A673 (cell line): ENCODE measurements at regions not wholly inside any gene's neighbourhood (a gene's known extent, or its start where the extent isn't known, plus 50 kb on each side); places are given as distances from the start of the nearest gene placed in this dataset.

Source experiments
- BruUV-seq: library from RNA; stranded (reverse); fragments of 400-500 nt; replicated peaks from 2 replicates; lab custom pipeline; 2021; lab: Mats Ljungman, UMichigan
- CTCF ChIA-PET: fragments of 300-600 bp; sonication (Branson Sonifier 250); formaldehyde crosslinking; loops from one replicate; lab custom pipeline; 2022; ENCODE audit warnings: antibody characterized with exemption; lab: Charles Lee
- POLR2A ChIA-PET: fragments of 300-600 bp; sonication (Branson Sonifier 250); formaldehyde crosslinking; loops from one replicate; lab custom pipeline; 2022; ENCODE audit warnings: antibody characterized with exemption; ENCODE audit not compliant: low non-redundant PET; lab: Charles Lee
- DNase-seq: peaks from one replicate; pipeline ENCODE4 v3.0.0-alpha.2; 2015; ENCODE audit warnings: low spot score
- H3K27ac ChIP-seq: fragments of 200-600 bp; sonication (generic); 2 replicates; pipeline ENCODE4 v1.5.1; 2016; ENCODE audit warnings: mixed run types, low read depth, mild to moderate bottlenecking, mixed read lengths, antibody characterized with exemption, low read length; ENCODE audit not compliant: poor library complexity, severe bottlenecking
- H3K27me3 ChIP-seq: fragments of 200-600 bp; sonication (generic); replicated peaks from 2 replicates; pipeline ENCODE4 v1.6.1; 2017; ENCODE audit warnings: mixed run types, low read depth, mild to moderate bottlenecking, mixed read lengths, antibody characterized with exemption, low read length; ENCODE audit not compliant: insufficient read depth, poor library complexity
- H3K36me3 ChIP-seq: fragments of 200-600 bp; sonication (generic); 2 replicates; pipeline ENCODE4 v1.6.1; 2016; ENCODE audit warnings: mixed run types, mild to moderate bottlenecking, mixed read lengths, antibody characterized with exemption, low read length; ENCODE audit not compliant: insufficient read depth, poor library complexity, severe bottlenecking
- H3K4me1 ChIP-seq: fragments of 200-600 bp; sonication (generic); 2 replicates; pipeline ENCODE4 v1.6.1; 2017; ENCODE audit warnings: mixed run types, mild to moderate bottlenecking, mixed read lengths, antibody characterized with exemption, low read length; ENCODE audit not compliant: insufficient read depth, poor library complexity, severe bottlenecking
- H3K4me3 ChIP-seq: fragments of 200-600 bp; sonication (generic); 2 replicates; pipeline ENCODE4 v1.5.1; 2016; ENCODE audit warnings: low read depth, mixed run types, mild to moderate bottlenecking, mixed read lengths, low read length; ENCODE audit not compliant: poor library complexity, severe bottlenecking
- H3K9me3 ChIP-seq: fragments of 200-600 bp; sonication (generic); 2 replicates; pipeline ENCODE4 v1.6.1; 2016; ENCODE audit warnings: mixed run types, low read depth, mild to moderate bottlenecking, mixed read lengths, antibody characterized with exemption, low read length; ENCODE audit not compliant: poor library complexity, severe bottlenecking
- CTCF ChIP-seq: fragments of 300-800, 200-600 bp; sonication (generic); conservative IDR thresholded peaks from 2 replicates; pipeline ENCODE4 v1.5.1; 2017; ENCODE audit warnings: low read depth, mild to moderate bottlenecking, antibody characterized with exemption, low read length, moderate library complexity, mixed read lengths
- EZH2 ChIP-seq: fragments of 200-600 bp; sonication (generic); IDR thresholded peaks from 2 replicates; pipeline ENCODE4 v1.6.1; 2017; ENCODE audit warnings: borderline replicate concordance, low read depth, mild to moderate bottlenecking, mixed read lengths, antibody characterized with exemption, low read length; ENCODE audit not compliant: poor library complexity, severe bottlenecking
- intact Hi-C: fragments of 100-400 bp; cut with micrococcal nuclease; formaldehyde crosslinking; loops from one replicate; pipeline ENCODE4 v1.10.0; 2022; ENCODE audit not compliant: unreplicated experiment

DNA sequence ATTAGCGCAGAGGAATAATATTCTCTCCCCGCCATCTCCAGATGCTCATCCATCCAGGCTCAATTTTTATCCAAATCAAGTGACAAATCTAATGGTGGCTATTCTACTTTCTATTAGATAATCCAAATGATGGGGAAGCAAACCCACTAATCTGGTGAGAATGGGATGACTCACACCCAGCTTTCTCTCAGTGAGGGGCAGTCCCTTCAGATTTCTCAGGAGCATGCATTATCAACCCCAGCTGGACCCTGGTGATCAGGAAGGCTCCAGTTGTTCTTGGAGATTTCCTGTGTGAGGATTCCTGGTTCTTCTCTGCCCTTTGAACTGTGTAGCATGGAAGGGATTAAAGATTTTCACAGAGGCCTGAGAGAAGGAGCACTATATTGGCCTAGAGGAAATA is 358.0 kb downstream of the WDR72 start:
- TF ChIP-seq EZH2, result no peak
- no peak for TF ChIP-seq CTCF
- Histone ChIP-seq H3K9me3 (no peaks in the 10 kb centered on the region), H3K4me1 (no peaks in the 10 kb centered on the region), H3K36me3 (no peaks in the 10 kb centered on the region), H3K27me3 (no peaks in the 10 kb centered on the region), H3K4me3 (no peak overlapping the region), H3K27ac (no peak overlapping the region)
- CTCF ChIA-PET, result no interaction called here
- intact Hi-C loops, result no loop called here
- POLR2A ChIA-PET, result no interaction called here
- BruUV-seq, result no TSS peak
- no peak for DNase-seq

DNA sequence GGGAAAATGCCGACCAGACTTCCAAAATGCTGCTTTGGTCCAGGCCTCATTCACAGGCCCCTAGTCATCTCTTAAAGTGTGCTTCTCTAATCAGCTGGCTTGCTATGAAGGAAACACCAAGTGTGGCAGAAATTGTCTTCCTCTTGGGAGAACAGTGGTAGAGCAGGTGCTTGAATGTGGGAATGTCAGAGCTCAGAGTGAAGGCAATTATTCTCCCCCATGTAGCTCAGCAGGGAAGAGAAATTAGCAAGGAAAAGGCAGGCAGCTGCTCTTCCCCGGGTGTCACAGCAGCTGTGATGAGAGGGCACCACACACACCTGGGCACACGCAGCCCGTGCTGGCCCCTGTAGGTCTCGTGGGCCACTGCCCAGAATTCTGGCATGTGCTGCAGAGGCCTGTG is 358.5 kb downstream of the WDR72 start:
- DNase-seq, result no peak
- Histone ChIP-seq H3K27ac (no peak overlapping the region), H3K4me1 (no peaks in the 10 kb centered on the region), H3K4me3 (no peak overlapping the region), H3K27me3 (no peaks in the 10 kb centered on the region), H3K9me3 (no peaks in the 10 kb centered on the region), H3K36me3 (no peaks in the 10 kb centered on the region)
- CTCF ChIA-PET, result no interaction called here
- intact Hi-C loops, result no loop called here
- BruUV-seq, result no TSS peak
- TF ChIP-seq CTCF (no peak), EZH2 (no peak)
- POLR2A ChIA-PET, result no interaction called here

GRCh38 chr15:53397041-53397616 is 362.3 kb downstream of the WDR72 start:
- Histone ChIP-seq H3K4me1 (no peaks in the 10 kb centered on the region), H3K9me3 (no peaks in the 10 kb centered on the region), H3K36me3 (no peaks in the 10 kb centered on the region), H3K27ac (no peak overlapping the region), H3K27me3 (no peaks in the 10 kb centered on the region), H3K4me3 (no peak overlapping the region)
- CTCF ChIA-PET, result no interaction called here
- DNase-seq, result no peak
- no TSS peak for BruUV-seq
- TF ChIP-seq EZH2 (no peak), CTCF (no peak)
- POLR2A ChIA-PET, result no interaction called here
- intact Hi-C loops, result no loop called here
